ENCODE measurements at regions not wholly inside any gene's neighbourhood (a gene's known extent, or its start where the extent isn't known, plus 50 kb on each side); places are given as distances from the start of the nearest gene placed in this dataset.

DNA sequence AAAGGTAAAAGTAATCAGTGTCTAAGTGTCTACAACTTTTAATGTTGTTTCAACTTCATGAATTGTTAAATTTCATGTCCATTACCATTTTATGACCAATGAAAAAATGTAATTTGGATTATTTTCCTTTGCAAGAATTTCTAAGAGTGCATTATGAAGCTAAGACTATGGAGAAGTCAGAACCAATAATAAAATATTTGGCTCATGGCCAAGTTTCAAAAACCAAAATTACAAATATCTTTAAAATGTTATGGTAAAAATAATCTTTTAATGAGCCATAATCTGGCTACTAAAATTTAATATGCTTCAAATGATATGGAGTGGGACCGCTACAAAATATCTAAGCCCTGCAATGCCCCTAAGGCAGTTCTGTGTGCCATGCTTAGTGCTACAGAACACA is 294.1 kb upstream of the SMIM30 start:
- Histone ChIP-seq H3K36me3 (ENCODE audit: control insufficient read depth in 1 of 2, insufficient read depth in 2 of 2, low read depth in 1 of 2, low read length in 2 of 2) (no peaks in the 10 kb centered on the region), H3K79me1 (replicated peaks; ENCODE audit: low read length, poor library complexity, severe bottlenecking) (no peaks in the 10 kb centered on the region), H4K91ac (ENCODE audit: low read length) (no peak overlapping the region), H2AFZ (ENCODE audit: low read depth, low read length) (no peak overlapping the region), H3K27ac (ENCODE audit: low read length, poor library complexity, severe bottlenecking) (no peak overlapping the region), H3K9me3 (ENCODE audit: control insufficient read depth, low read length) (no peaks in the 10 kb centered on the region), H2AK5ac (ENCODE audit: low read length, severe bottlenecking) (no peak overlapping the region), H2BK15ac (ENCODE audit: low read depth, poor library complexity, severe bottlenecking) (no peak overlapping the region), H3K4me2 (ENCODE audit: low read length, poor library complexity, severe bottlenecking) (no peak overlapping the region), H3K4me1 (ENCODE audit: control insufficient read depth, insufficient read depth, low read depth, low read length) (no peaks in the 10 kb centered on the region), H4K8ac (ENCODE audit: low read length) (no peak overlapping the region), H3K23ac (ENCODE audit: low read length in 2 of 2) (no peak overlapping the region), H3K18ac (ENCODE audit: low read depth in 1 of 2, low read length in 2 of 2) (no peak overlapping the region), H3K4me3 (ENCODE audit: insufficient read depth in 1 of 2, low read depth in 1 of 2, low read length in 2 of 2) (no peak overlapping the region), H3K9ac (ENCODE audit: low read length) (no peak overlapping the region), H2BK120ac (ENCODE audit: low read depth, low read length) (no peak overlapping the region), H3K14ac (ENCODE audit: low read length in 2 of 2) (no peak overlapping the region), H2BK5ac (ENCODE audit: low read depth, low read length, poor library complexity, severe bottlenecking) (no peak overlapping the region), H3K27me3 (ENCODE audit: control insufficient read depth in 1 of 2, insufficient read depth in 1 of 2, low read length in 2 of 2) (no peaks in the 10 kb centered on the region), H2BK12ac (ENCODE audit: low read length in 2 of 2) (no peak overlapping the region), H3K4ac (ENCODE audit: low read depth in 1 of 2, low read length in 2 of 2) (no peak overlapping the region)
- DNase-seq, result no peak
- 95% methylated on average over 1 of the region's 1 CpG for WGBS

DNA sequence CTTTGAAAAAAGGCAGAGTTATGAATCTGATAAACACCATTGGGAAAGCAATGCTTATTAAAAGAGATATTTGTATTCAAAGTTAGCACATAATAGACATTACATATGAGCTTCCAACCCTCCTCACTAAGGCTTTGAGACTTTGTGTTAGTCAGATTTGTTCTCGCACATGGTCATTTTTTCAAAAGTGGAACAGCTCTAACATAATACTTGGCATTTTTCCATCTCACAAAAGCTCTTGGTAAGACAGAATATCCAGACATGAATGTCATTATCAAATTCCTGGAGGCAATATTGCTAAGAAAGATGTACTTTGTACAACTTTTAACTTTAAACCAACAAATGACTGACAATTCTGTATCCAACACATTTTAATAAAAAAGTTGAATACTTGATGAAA is 292.4 kb upstream of the SMIM30 start:
- DNase-seq, result no peak
- Histone ChIP-seq H3K36me3 (ENCODE audit: control insufficient read depth in 1 of 2, insufficient read depth in 2 of 2, low read depth in 1 of 2, low read length in 2 of 2) (no peaks in the 10 kb centered on the region), H3K18ac (ENCODE audit: low read depth in 1 of 2, low read length in 2 of 2) (no peak overlapping the region), H3K27me3 (ENCODE audit: control insufficient read depth in 1 of 2, insufficient read depth in 1 of 2, low read length in 2 of 2) (no peaks in the 10 kb centered on the region), H4K8ac (ENCODE audit: low read length) (no peak overlapping the region), H3K27ac (ENCODE audit: low read length, poor library complexity, severe bottlenecking) (no peak overlapping the region), H3K23ac (ENCODE audit: low read length in 2 of 2) (no peak overlapping the region), H2BK5ac (ENCODE audit: low read depth, low read length, poor library complexity, severe bottlenecking) (no peak overlapping the region), H2BK15ac (ENCODE audit: low read depth, poor library complexity, severe bottlenecking) (no peak overlapping the region), H2AFZ (ENCODE audit: low read depth, low read length) (no peak overlapping the region), H3K4me2 (ENCODE audit: low read length, poor library complexity, severe bottlenecking) (no peak overlapping the region), H3K14ac (ENCODE audit: low read length in 2 of 2) (no peak overlapping the region), H3K9me3 (ENCODE audit: control insufficient read depth, low read length) (no peaks in the 10 kb centered on the region), H3K4ac (ENCODE audit: low read depth in 1 of 2, low read length in 2 of 2) (no peak overlapping the region), H2BK120ac (ENCODE audit: low read depth, low read length) (no peak overlapping the region), H3K4me1 (ENCODE audit: control insufficient read depth, insufficient read depth, low read depth, low read length) (no peaks in the 10 kb centered on the region), H2BK12ac (ENCODE audit: low read length in 2 of 2) (no peak overlapping the region), H3K4me3 (ENCODE audit: insufficient read depth in 1 of 2, low read depth in 1 of 2, low read length in 2 of 2) (no peak overlapping the region), H3K79me1 (replicated peaks; ENCODE audit: low read length, poor library complexity, severe bottlenecking) (no peaks in the 10 kb centered on the region), H2AK5ac (ENCODE audit: low read length, severe bottlenecking) (no peak overlapping the region), H4K91ac (ENCODE audit: low read length) (no peak overlapping the region), H3K9ac (ENCODE audit: low read length) (no peak overlapping the region)
- WGBS, result 100% methylated on average over 1 of the region's 1 CpG

DNA sequence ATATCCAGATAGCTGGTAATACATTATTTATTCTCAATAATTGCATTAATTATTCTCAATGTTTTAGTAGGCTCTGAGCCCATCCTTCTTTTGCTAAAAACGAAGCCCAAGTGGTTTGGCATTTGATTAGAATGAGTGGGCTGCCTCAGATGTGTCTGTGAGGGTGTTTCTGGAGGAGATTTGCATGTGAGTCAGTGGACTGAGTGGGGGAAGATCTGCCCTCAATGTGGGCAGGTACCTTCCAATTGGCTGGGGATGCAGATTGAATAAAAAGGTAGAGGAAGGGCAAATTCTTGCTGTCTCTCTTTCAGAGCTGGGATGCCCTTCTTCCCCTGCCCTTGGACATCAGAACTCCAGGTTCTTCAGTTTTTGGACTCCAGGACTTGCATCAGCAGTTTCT is 290.6 kb upstream of the SMIM30 start:
- H3K27ac ChIP-seq (ENCODE audit: low read length, poor library complexity, severe bottlenecking), result no peak overlapping the region
- no peak overlapping the region for H3K4me2 ChIP-seq (ENCODE audit: low read length, poor library complexity, severe bottlenecking)
- H2AK5ac ChIP-seq (ENCODE audit: low read length, severe bottlenecking), result no peak overlapping the region
- H4K91ac ChIP-seq (ENCODE audit: low read length), result no peak overlapping the region
- H3K36me3 ChIP-seq (ENCODE audit: control insufficient read depth in 1 of 2, insufficient read depth in 2 of 2, low read depth in 1 of 2, low read length in 2 of 2), result no peaks in the 10 kb centered on the region
- no peak for DNase-seq
- H2BK5ac ChIP-seq (ENCODE audit: low read depth, low read length, poor library complexity, severe bottlenecking), result no peak overlapping the region
- H2BK120ac ChIP-seq (ENCODE audit: low read depth, low read length), result no peak overlapping the region
- no peak overlapping the region for H4K8ac ChIP-seq (ENCODE audit: low read length)
- no peak overlapping the region for H3K14ac ChIP-seq (ENCODE audit: low read length in 2 of 2)
- H3K23ac ChIP-seq (ENCODE audit: low read length in 2 of 2), result no peak overlapping the region
- H2BK15ac ChIP-seq (ENCODE audit: low read depth, poor library complexity, severe bottlenecking), result no peak overlapping the region
- no peaks in the 10 kb centered on the region for H3K9me3 ChIP-seq (ENCODE audit: control insufficient read depth, low read length)
- no peaks in the 10 kb centered on the region for H3K4me1 ChIP-seq (ENCODE audit: control insufficient read depth, insufficient read depth, low read depth, low read length)
- no peak overlapping the region for H2BK12ac ChIP-seq (ENCODE audit: low read length in 2 of 2)
- H3K18ac ChIP-seq (ENCODE audit: low read depth in 1 of 2, low read length in 2 of 2), result no peak overlapping the region
- 17% methylated on average over 1 of the region's 1 CpG for WGBS
- no peak overlapping the region for H2AFZ ChIP-seq (ENCODE audit: low read depth, low read length)
- no peaks in the 10 kb centered on the region for H3K79me1 ChIP-seq (replicated peaks; ENCODE audit: low read length, poor library complexity, severe bottlenecking)
- H3K27me3 ChIP-seq (ENCODE audit: control insufficient read depth in 1 of 2, insufficient read depth in 1 of 2, low read length in 2 of 2), result no peaks in the 10 kb centered on the region
- no peak overlapping the region for H3K4me3 ChIP-seq (ENCODE audit: insufficient read depth in 1 of 2, low read depth in 1 of 2, low read length in 2 of 2)
- no peak overlapping the region for H3K9ac ChIP-seq (ENCODE audit: low read length)
- H3K4ac ChIP-seq (ENCODE audit: low read depth in 1 of 2, low read length in 2 of 2), result no peak overlapping the region

DNA sequence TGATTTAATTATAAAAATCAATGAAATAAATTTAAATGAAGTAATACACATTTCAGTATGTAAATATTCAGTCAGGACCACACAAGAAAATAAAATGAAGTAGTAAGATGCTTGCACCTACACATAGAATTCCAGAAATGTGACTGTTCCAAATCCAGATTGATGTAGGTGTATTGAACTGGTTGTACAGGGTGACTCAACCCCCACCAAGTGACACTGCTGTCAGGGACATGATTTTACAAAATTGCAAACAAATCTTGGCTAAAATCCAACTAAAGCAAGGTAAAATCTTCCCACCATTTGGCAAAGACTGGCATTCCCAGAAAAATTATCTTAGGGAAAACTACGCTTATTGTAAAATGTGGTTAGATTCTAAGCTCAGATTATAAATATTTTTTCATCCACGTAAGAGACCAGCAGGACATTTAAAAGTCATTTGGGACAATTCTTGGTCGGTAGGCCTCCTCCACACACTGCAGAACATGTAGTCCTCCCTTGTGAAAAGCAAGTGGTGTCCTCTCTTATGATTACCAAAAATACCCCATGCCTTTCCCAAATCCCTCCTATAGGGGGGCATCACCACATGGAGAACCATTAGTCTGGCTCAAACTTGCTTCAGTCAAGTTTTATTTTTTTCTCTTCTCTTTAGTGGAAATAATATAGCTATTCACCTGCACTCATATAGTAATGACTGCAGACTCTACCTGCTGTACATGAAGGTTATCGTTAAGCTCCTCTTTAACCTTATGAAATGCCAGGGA is 287.1 kb upstream of the SMIM30 start:
- Histone ChIP-seq H3K9ac (ENCODE audit: low read length) (no peak overlapping the region), H2AK5ac (ENCODE audit: low read length, severe bottlenecking) (no peak overlapping the region), H2AFZ (ENCODE audit: low read depth, low read length) (no peak overlapping the region), H3K4me3 (ENCODE audit: insufficient read depth in 1 of 2, low read depth in 1 of 2, low read length in 2 of 2) (no peak overlapping the region), H3K4ac (ENCODE audit: low read depth in 1 of 2, low read length in 2 of 2) (no peak overlapping the region), H3K4me1 (ENCODE audit: control insufficient read depth, insufficient read depth, low read depth, low read length) (no peaks in the 10 kb centered on the region), H3K27ac (ENCODE audit: low read length, poor library complexity, severe bottlenecking) (no peak overlapping the region), H4K91ac (ENCODE audit: low read length) (no peak overlapping the region), H2BK12ac (ENCODE audit: low read length in 2 of 2) (no peak overlapping the region), H3K23ac (ENCODE audit: low read length in 2 of 2) (no peak overlapping the region), H3K18ac (ENCODE audit: low read depth in 1 of 2, low read length in 2 of 2) (no peak overlapping the region), H4K8ac (ENCODE audit: low read length) (no peak overlapping the region), H3K79me1 (replicated peaks; ENCODE audit: low read length, poor library complexity, severe bottlenecking) (no peaks in the 10 kb centered on the region), H2BK120ac (ENCODE audit: low read depth, low read length) (no peak overlapping the region), H3K9me3 (ENCODE audit: control insufficient read depth, low read length) (no peaks in the 10 kb centered on the region), H3K27me3 (ENCODE audit: control insufficient read depth in 1 of 2, insufficient read depth in 1 of 2, low read length in 2 of 2) (no peaks in the 10 kb centered on the region), H2BK15ac (ENCODE audit: low read depth, poor library complexity, severe bottlenecking) (no peak overlapping the region), H2BK5ac (ENCODE audit: low read depth, low read length, poor library complexity, severe bottlenecking) (no peak overlapping the region), H3K4me2 (ENCODE audit: low read length, poor library complexity, severe bottlenecking) (no peak overlapping the region), H3K14ac (ENCODE audit: low read length in 2 of 2) (no peak overlapping the region), H3K36me3 (ENCODE audit: control insufficient read depth in 1 of 2, insufficient read depth in 2 of 2, low read depth in 1 of 2, low read length in 2 of 2) (no peaks in the 10 kb centered on the region)
- WGBS, result 84% methylated on average over 4 of the region's 4 CpGs
- DNase-seq, result no peak
